Middle frontal gyrus (tissue), 1 donor: ENCODE measurements at regions not wholly inside any gene's neighbourhood (a gene's known extent, or its start where the extent isn't known, plus 50 kb on each side); places are given as distances from the start of the nearest gene placed in this dataset.

Experiments used
- DNase-seq: peaks from one replicate; pipeline ENCODE4 v3.0.0-alpha.2; 2015; ENCODE audit warnings: low spot score; ENCODE audit errors: extremely low spot score

DNA sequence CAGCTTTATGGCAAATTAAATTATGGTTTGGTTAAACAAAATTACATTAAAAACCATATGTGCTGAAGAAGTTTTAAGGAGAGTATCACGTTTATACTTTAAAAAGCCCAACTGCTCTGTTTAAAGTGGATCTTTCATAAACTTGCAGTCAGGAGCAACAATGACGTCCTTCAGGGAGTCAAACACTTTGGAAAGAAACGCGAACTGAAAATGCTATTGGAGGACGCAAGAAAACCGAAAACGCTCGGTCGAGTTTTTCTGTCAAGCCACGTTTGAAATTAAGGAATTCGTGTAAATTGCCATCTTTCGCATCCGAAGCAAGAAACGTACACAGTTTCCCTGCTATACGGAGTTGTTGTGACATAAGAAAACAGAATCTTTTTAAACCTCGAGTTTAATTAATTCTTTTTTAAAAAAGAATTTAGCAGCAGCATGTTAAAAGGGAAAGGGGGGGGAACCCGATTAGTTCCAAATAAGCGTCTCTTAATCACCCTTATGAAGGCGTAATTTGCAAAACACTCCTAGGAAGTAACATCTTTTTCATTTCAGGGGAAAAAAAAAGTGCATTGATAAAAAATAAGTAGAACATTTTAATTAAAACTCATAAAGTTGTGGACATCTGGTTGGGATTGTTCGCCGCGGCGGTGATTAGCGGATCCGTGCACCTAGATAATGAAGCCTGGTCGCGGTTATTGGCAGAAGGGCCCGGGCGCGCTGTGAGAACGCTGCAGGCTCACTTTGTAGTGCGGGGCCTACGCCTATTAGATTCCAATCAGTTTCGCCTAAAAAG lies 295.4 kb downstream of the TFAP2C start:
- no peak for DNase-seq

DNA sequence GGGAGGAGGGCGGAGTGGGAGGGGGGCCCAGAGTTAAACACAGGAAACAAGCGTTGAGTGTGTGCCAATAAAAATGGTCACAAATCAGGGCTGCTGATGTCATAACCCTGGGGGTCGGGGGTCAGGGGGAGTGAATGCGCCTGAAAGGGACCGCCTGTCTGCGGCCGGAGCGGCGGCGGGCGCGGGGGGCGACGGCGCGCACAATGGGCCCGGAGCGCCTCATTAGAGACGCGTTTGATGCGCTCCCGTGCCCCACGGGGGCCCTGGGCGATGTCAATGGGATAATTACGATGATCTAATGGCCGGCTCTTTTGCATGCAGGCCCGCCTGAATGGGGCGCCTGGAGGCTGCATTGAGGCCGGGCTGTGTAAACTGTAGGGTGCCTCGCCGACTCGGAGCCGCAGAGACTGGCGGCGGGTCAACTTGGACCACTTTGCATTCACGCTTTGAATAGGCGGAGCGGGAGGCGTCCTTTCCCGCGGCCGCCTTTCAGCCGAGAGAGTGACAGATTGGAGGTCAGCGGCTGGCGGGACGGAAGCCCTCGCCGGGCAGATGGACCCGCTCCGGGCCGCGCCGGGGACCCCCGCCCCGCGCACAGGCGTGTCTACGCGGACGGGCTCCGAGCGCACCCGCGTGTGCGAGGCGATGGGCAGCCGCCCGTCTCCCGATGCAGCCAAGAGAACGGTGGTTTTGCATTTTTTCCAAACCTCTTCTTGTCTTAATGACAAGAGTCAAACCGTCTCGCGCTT lies 296.1 kb downstream of the TFAP2C start:
- DNase-seq: no peak

GRCh38 chr20:56925831-56926170 lies 296.7 kb downstream of the TFAP2C start:
- no peak for DNase-seq

GRCh38 chr20:56926501-56926900 lies 297.4 kb downstream of the TFAP2C start:
- no peak for DNase-seq

DNA sequence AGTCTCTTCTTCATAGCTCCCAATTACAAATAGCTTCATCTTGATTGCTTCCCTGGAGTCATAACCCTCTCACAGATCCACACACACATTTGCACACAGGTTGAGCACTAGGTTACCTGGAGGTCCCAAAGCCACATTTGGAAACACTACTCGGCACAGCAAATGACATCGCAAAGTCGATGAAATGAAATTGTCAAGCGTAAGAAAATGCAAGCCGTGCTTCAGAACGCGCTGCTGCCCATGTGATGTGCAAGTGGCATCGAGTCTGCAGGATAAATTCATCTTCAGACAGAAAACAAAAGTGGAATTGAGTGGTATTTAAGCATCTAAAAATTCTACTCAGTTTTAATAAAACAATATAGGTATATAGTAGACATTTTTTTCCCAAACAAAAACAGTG lies 298.0 kb downstream of the TFAP2C start:
- no peak for DNase-seq

GRCh38 chr20:56928007-56928406 lies 298.9 kb downstream of the TFAP2C start:
- no peak for DNase-seq

- no peak for DNase-seq
Observed at GRCh38 chr20:56929606-56930005, 300.5 kb downstream of the TFAP2C start.

GRCh38 chr20:56930876-56931275 lies 301.8 kb downstream of the TFAP2C start:
- DNase-seq: no peak

GRCh38 chr20:56932575-56933330 lies 303.6 kb downstream of the TFAP2C start:
- no peak for DNase-seq

DNA sequence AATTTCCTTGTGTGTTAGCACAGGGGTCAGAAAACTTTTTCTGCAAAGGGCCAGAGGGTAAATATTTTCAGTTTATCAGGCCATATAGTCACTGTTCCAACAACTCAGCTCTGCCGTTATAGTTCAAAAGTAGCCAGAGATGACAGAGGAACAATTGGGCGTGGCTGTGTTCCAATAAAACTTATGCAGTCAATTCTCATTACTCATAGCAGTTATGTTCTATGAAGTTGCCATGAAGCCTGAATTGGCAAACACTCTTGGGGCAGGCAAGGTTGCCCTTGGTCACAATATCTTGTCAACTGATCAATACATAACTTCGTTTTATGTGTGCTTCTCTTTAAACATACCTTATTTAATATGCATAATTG lies 304.2 kb downstream of the TFAP2C start:
- no peak for DNase-seq

- no peak for DNase-seq
Observed at GRCh38 chr20:56934888-56935287, 305.8 kb downstream of the TFAP2C start.

- DNase-seq: no peak
Observed at GRCh38 chr20:56940466-56940865, 311.4 kb downstream of the TFAP2C start.

GRCh38 chr20:56941101-56941686 lies 312.1 kb downstream of the TFAP2C start:
- no peak for DNase-seq

GRCh38 chr20:56943946-56944945 lies 315.1 kb downstream of the TFAP2C start:
- DNase-seq: no peak

- DNase-seq: no peak
Observed at GRCh38 chr20:56945057-56945456, 316.0 kb downstream of the TFAP2C start.

- no peak for DNase-seq
Observed at GRCh38 chr20:56945901-56946300, 316.8 kb downstream of the TFAP2C start.

DNA sequence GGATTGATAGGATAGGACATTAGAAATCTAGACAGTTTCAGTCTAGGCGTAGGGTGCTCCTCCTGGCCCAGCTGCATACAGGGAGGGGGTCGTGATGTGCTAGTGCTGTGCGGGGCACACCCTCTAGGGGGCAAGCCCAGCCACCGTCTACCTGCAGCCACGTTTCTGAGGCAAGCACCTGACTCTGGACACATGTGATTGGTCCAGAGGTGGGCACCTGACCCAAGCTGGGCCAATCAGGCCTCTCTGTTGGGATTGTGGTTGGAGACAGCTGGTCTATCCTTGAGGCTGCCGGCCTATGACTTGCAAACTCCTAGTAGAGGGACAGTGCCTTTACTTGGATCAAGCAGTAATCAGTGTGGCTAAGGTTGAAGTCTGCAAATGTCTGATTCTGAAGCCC lies 317.1 kb downstream of the BMP7 start:
- no peak for DNase-seq

DNA sequence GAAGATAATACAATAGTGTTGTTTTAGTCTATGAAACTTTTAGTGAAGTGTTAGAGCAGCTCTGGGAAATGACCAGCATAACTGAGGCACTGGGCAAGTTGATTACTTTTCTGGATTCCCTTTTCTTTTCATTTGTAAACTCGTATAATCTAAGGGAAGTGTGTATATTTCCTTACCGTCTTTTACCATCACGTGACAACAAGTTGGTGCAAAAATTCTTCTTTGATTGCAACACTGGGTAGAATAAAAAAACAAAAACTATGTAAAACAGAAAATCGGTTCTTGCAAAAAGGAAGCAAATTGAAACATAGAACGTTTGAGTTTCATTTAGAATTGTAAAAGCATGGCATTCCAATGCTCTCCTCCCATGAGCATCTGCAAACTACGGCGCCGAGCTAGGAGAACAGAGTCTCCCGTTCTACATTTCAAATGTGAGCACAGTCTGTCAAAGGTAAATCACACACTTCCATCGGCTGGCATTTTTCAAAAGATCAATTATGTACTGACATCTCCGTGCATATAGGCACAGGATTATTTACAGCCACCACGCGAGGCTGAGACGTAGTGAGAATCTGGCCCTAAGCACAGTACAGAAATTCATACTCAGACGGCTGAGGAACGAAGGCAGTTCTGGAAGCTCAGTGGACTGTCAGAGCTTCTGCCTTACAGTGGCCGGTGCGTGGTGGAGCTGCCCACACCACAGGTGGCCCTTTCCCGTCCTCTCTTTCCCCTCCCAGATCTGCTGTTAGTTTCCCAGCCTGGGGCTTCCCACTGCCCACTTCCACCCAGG lies 314.0 kb downstream of the BMP7 start:
- DNase-seq: no peak

- DNase-seq: no peak
Observed at GRCh38 chr20:56953048-56953586, 313.3 kb downstream of the BMP7 start.

- no peak for DNase-seq
Observed at GRCh38 chr20:56954797-56955196, 311.6 kb downstream of the BMP7 start.
